IMR-90 (cell line): ENCODE measurements at regions not wholly inside any gene's neighbourhood (a gene's known extent, or its start where the extent isn't known, plus 50 kb on each side); places are given as distances from the start of the nearest gene placed in this dataset.

Source experiments
- ATAC-seq: fragments of 200-7000 bp; cut with Tn5 transposase; 2 replicates; pipeline ENCODE4 v1.9.1; 2020; ENCODE audit warnings: low read depth, mild to moderate bottlenecking, moderate library complexity
- BruUV-seq: library from RNA; stranded (reverse); fragments of 400-500 nt; replicated peaks from 2 replicates; lab custom pipeline; 2021; lab: Mats Ljungman, UMichigan
- CTCF ChIA-PET: fragments of 300-600 bp; formaldehyde crosslinking; extraction: SDS; loops from one replicate; lab custom pipeline; 2021; ENCODE audit warnings: antibody characterized with exemption; lab: Yijun Ruan, JAX
- POLR2A ChIA-PET: fragments of 300-600 bp; sonication (Branson Sonifier 250); formaldehyde crosslinking; loops from one replicate; lab custom pipeline; 2022; ENCODE audit warnings: antibody characterized with exemption; ENCODE audit not compliant: unreplicated experiment; lab: Charles Lee
- DNase-seq: peaks from one replicate; pipeline ENCODE4 v3.0.0; 2013
- H2AFZ ChIP-seq: replicated peaks from 2 replicates; pipeline ENCODE3; 2013; ENCODE audit warnings: low read length, mild to moderate bottlenecking; ENCODE audit not compliant: poor library complexity
- H2AK5ac ChIP-seq: 2 replicates; pipeline ENCODE4 v1.6.1; 2013; ENCODE audit warnings: low read depth, low read length, inconsistent platforms
- H2AK9ac ChIP-seq: replicated peaks from 2 replicates; pipeline ENCODE3; 2013; ENCODE audit warnings: mild to moderate bottlenecking, low read depth, low read length, moderate library complexity; ENCODE audit not compliant: poor library complexity
- H2BK120ac ChIP-seq: 2 replicates; pipeline ENCODE4 v1.6.1; 2013; ENCODE audit warnings: low read depth, low read length, inconsistent platforms
- H2BK15ac ChIP-seq: 3 replicates; pipeline ENCODE4 v1.6.1; 2013; ENCODE audit warnings: low read depth, low read length, inconsistent platforms
- H2BK20ac ChIP-seq: 2 replicates; pipeline ENCODE4 v1.6.1; 2013; ENCODE audit warnings: low read depth, mild to moderate bottlenecking, inconsistent platforms, low read length, moderate library complexity
- H2BK5ac ChIP-seq: 2 replicates; pipeline ENCODE4 v1.6.1; 2013; ENCODE audit warnings: mild to moderate bottlenecking, low read depth, low read length, inconsistent platforms; ENCODE audit not compliant: poor library complexity, severe bottlenecking
- H3K14ac ChIP-seq: replicated peaks from 2 replicates; pipeline ENCODE4 v1.6.1; 2013; ENCODE audit warnings: low read depth, low read length, inconsistent platforms
- H3K18ac ChIP-seq: 2 replicates; pipeline ENCODE4 v1.6.1; 2013; ENCODE audit warnings: low read depth, low read length, control low read depth
- H3K23ac ChIP-seq: 2 replicates; pipeline ENCODE4 v1.6.1; 2013; ENCODE audit warnings: low read depth, low read length, inconsistent platforms
- H3K27ac ChIP-seq: 2 replicates; pipeline ENCODE4 v1.5.1; 2013; ENCODE audit warnings: mild to moderate bottlenecking, control low read depth, low read length; ENCODE audit not compliant: insufficient read depth
- H3K27me3 ChIP-seq: 2 replicates; pipeline ENCODE4 v1.6.1; 2013; ENCODE audit warnings: low read length; ENCODE audit not compliant: control insufficient read depth, insufficient read depth
- H3K36me3 ChIP-seq: 2 replicates; pipeline ENCODE4 v1.6.1; 2013; ENCODE audit warnings: low read length, mixed read lengths; ENCODE audit not compliant: control insufficient read depth, insufficient read depth
- H3K4ac ChIP-seq: 2 replicates; pipeline ENCODE4 v1.6.1; 2013; ENCODE audit warnings: low read depth, low read length, inconsistent platforms
- H3K4me1 ChIP-seq: 2 replicates; pipeline ENCODE4 v1.6.1; 2013; ENCODE audit warnings: low read length, mixed read lengths; ENCODE audit not compliant: control insufficient read depth, insufficient read depth
- H3K4me2 ChIP-seq: 2 replicates; pipeline ENCODE4 v1.6.1; 2013; ENCODE audit warnings: low read depth, mild to moderate bottlenecking, control low read depth, low read length, moderate library complexity
- H3K4me3 ChIP-seq: 2 replicates; pipeline ENCODE4 v1.5.1; 2013; ENCODE audit warnings: low read depth, mild to moderate bottlenecking, control low read depth, low read length, moderate library complexity; ENCODE audit not compliant: insufficient read depth
- H3K56ac ChIP-seq: 2 replicates; pipeline ENCODE4 v1.6.1; 2013; ENCODE audit warnings: low read length, inconsistent platforms; ENCODE audit not compliant: insufficient read depth; ENCODE audit errors: extremely low read depth
- H3K79me1 ChIP-seq, 2 experiments: 2 replicates each; pipeline ENCODE4 v1.6.1; 2013; ENCODE audit warnings: low read length in 2 of 2, inconsistent platforms in 1 of 2, low read depth in 1 of 2
- H3K9ac ChIP-seq: 2 replicates; pipeline ENCODE4 v1.6.1; 2013; ENCODE audit warnings: low read depth, low read length, control low read depth
- H3K9me1 ChIP-seq: 2 replicates; pipeline ENCODE4 v1.6.1; 2013; ENCODE audit warnings: low read length, inconsistent platforms; ENCODE audit not compliant: insufficient read depth
- H3K9me3 ChIP-seq: 2 replicates; pipeline ENCODE4 v1.6.1; 2013; ENCODE audit warnings: low read length; ENCODE audit not compliant: control insufficient read depth, insufficient read depth
- H4K20me1 ChIP-seq: 2 replicates; pipeline ENCODE4 v1.6.1; 2013; ENCODE audit warnings: low read length, inconsistent platforms; ENCODE audit not compliant: insufficient read depth
- H4K5ac ChIP-seq: 2 replicates; pipeline ENCODE4 v1.6.1; 2013; ENCODE audit warnings: mild to moderate bottlenecking, low read depth, low read length, control low read depth
- H4K8ac ChIP-seq, 2 experiments: 2 replicates each; pipeline ENCODE4 v1.6.1; 2013; ENCODE audit warnings: low read depth in 2 of 2, low read length in 2 of 2, control low read depth in 1 of 2, inconsistent platforms in 1 of 2
- H4K91ac ChIP-seq: 2 replicates; pipeline ENCODE4 v1.6.1; 2013; ENCODE audit warnings: low read depth, low read length, inconsistent platforms; ENCODE audit not compliant: insufficient read depth
- BHLHE40 ChIP-seq: fragments of 150-350 bp; IDR thresholded peaks from 2 replicates; pipeline ENCODE4 v1.6.1; 2016; ENCODE audit warnings: mild to moderate bottlenecking, low read depth, low read length
- CEBPB ChIP-seq: IDR thresholded peaks from 2 replicates; pipeline ENCODE4 v1.6.1; 2012; ENCODE audit warnings: low read depth, low read length, improper control_type of control experiment
- CHD1 ChIP-seq: IDR thresholded peaks from 2 replicates; pipeline ENCODE4 v1.6.1; 2012; ENCODE audit warnings: low read depth, low read length, improper control_type of control experiment
- FOS ChIP-seq: fragments of 150-350 bp; IDR thresholded peaks from 2 replicates; pipeline ENCODE4 v1.6.1; 2016; ENCODE audit warnings: low read depth, low read length
- MAZ ChIP-seq: IDR thresholded peaks from 2 replicates; pipeline ENCODE4 v1.6.1; 2012; ENCODE audit warnings: low read depth, mild to moderate bottlenecking, low read length, improper control_type of control experiment, moderate library complexity, borderline replicate concordance
- MXI1 ChIP-seq: IDR thresholded peaks from 2 replicates; pipeline ENCODE4 v1.6.1; 2012; ENCODE audit warnings: low read depth, mild to moderate bottlenecking, low read length, moderate library complexity, borderline replicate concordance
- NFE2L2 ChIP-seq: fragments of 150-350 bp; IDR thresholded peaks from 2 replicates; pipeline ENCODE4 v1.6.1; 2016; ENCODE audit warnings: low read depth, mild to moderate bottlenecking, low read length
- RAD21 ChIP-seq: IDR thresholded peaks from 2 replicates; pipeline ENCODE4 v1.6.1; 2012; ENCODE audit warnings: low read length, improper control_type of control experiment
- RCOR1 ChIP-seq: IDR thresholded peaks from 2 replicates; pipeline ENCODE4 v1.6.1; 2012; ENCODE audit warnings: mild to moderate bottlenecking, low read length, improper control_type of control experiment; ENCODE audit not compliant: insufficient replicate concordance
- RFX5 ChIP-seq: IDR thresholded peaks from 2 replicates; pipeline ENCODE4 v1.8.0; 2012; ENCODE audit warnings: low read depth, mild to moderate bottlenecking, low read length, moderate library complexity
- SMC3 ChIP-seq: fragments of 150-350 bp; IDR thresholded peaks from 2 replicates; pipeline ENCODE4 v1.6.1; 2016; ENCODE audit warnings: low read depth, mild to moderate bottlenecking, antibody characterized with exemption, low read length, moderate library complexity
- USF2 ChIP-seq: fragments of 150-350 bp; IDR thresholded peaks from 2 replicates; pipeline ENCODE4 v1.6.1; 2017; ENCODE audit warnings: mild to moderate bottlenecking, antibody characterized with exemption, low read length, low read depth
- whole genome bisulfite sequencing, 2 experiments: methylation state at CpG; one replicate each; pipeline versions ENCODE4 v1.1.5 to v1.1.7; 2013; ENCODE audit warnings: missing lambda C conversion rate in 2 of 2; ENCODE audit not compliant: insufficient read length in 1 of 2; ENCODE audit errors: extremely low coverage in 2 of 2; 5-methylcytosine and 5-hydroxymethylcytosine counted together
- dilution Hi-C: fragments of 300-500 bp; cut with HindIII; formaldehyde crosslinking; loops from one replicate; pipeline ENCODE4 v1.14.3; 2018; ENCODE audit warnings: low sequenced_read_pairs; ENCODE audit not compliant: unreplicated experiment
- in situ Hi-C: fragments of 300-500 bp; cut with MboI; formaldehyde crosslinking; loops from 3 replicates; pipeline ENCODE4 v1.14.3; 2019; ENCODE audit warnings: low sequenced_read_pairs, inconsistent platforms, mixed read lengths
- intact Hi-C: fragments of 100-400 bp; cut with micrococcal nuclease; formaldehyde crosslinking; loops from 2 replicates; pipeline ENCODE4 v1.10.0; 2022
- TF ChIP-seq, protein P1 (sequence below): fragments of 150-350 bp; IDR thresholded peaks from 2 replicates; pipeline ENCODE4 v1.6.1; 2016; ENCODE audit warnings: low read depth, mild to moderate bottlenecking, low read length, moderate library complexity, borderline replicate concordance
- TF ChIP-seq, protein P2 (sequence below): conservative IDR thresholded peaks from 2 replicates; pipeline ENCODE4 v1.5.1; 2012; ENCODE audit warnings: mild to moderate bottlenecking, low read depth, low read length, improper control_type of control experiment

DNA sequence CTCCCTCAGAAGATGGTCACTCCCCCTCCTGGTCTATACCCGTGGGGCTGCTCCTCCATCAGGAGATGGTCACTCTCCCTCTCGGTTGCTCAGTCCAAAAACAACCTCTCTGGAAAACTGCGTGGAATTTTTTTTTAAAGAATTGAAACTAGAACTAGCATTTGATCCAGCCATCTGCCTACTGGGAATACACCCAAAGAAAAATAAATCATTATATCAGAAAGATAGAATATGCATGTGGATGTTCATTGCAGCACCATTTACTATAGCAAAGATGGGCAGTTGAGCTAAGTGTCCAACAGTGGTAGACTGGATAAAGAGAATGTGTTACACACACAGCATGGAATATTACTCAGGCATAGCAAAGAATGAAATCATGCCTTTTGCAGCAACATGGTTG lies 75.7 kb upstream of the B3GAT1 start:
- dilution Hi-C loops, result no loop called here
- 40% methylated on average over 1 of the region's 3 CpGs; no CpG with 5 or more reads in 1 of the 2 experiments for WGBS, 2 experiments

More for the DNA sequence above, 75.7 kb upstream of the B3GAT1 start:
- CTCF ChIA-PET, result no interaction called here
- BruUV-seq, result no TSS peak
- no peak overlapping the region for H2BK20ac ChIP-seq
- H3K27me3 ChIP-seq, result no peaks in the 10 kb centered on the region
- no peak overlapping the region for H3K4ac ChIP-seq
- H2AFZ ChIP-seq, result no peak overlapping the region
- DNase-seq (no peak), ATAC-seq (no peak)
- no peak overlapping the region for H3K14ac ChIP-seq
- no peak overlapping the region for H3K9ac ChIP-seq
- no peak overlapping the region for H2BK120ac ChIP-seq
- H2BK15ac ChIP-seq, result no peak overlapping the region
- no peaks in the 10 kb centered on the region for H3K9me1 ChIP-seq
- H3K9me3 ChIP-seq, result peaks cover 46% of the 10 kb centered on the region
- no peak overlapping the region for H3K56ac ChIP-seq
- no peak for TF ChIP-seq BHLHE40
- TF ChIP-seq CEBPB, result no peak
- TF ChIP-seq, protein P1, sequence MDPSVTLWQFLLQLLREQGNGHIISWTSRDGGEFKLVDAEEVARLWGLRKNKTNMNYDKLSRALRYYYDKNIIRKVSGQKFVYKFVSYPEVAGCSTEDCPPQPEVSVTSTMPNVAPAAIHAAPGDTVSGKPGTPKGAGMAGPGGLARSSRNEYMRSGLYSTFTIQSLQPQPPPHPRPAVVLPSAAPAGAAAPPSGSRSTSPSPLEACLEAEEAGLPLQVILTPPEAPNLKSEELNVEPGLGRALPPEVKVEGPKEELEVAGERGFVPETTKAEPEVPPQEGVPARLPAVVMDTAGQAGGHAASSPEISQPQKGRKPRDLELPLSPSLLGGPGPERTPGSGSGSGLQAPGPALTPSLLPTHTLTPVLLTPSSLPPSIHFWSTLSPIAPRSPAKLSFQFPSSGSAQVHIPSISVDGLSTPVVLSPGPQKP, result no peak
- no peak for TF ChIP-seq RAD21
- no peak for TF ChIP-seq MAZ
- TF ChIP-seq CHD1, result no peak
- no peak for TF ChIP-seq SMC3
- no peak for TF ChIP-seq NFE2L2
- no peak for TF ChIP-seq MXI1
- no peak for TF ChIP-seq USF2
- TF ChIP-seq, protein P2, sequence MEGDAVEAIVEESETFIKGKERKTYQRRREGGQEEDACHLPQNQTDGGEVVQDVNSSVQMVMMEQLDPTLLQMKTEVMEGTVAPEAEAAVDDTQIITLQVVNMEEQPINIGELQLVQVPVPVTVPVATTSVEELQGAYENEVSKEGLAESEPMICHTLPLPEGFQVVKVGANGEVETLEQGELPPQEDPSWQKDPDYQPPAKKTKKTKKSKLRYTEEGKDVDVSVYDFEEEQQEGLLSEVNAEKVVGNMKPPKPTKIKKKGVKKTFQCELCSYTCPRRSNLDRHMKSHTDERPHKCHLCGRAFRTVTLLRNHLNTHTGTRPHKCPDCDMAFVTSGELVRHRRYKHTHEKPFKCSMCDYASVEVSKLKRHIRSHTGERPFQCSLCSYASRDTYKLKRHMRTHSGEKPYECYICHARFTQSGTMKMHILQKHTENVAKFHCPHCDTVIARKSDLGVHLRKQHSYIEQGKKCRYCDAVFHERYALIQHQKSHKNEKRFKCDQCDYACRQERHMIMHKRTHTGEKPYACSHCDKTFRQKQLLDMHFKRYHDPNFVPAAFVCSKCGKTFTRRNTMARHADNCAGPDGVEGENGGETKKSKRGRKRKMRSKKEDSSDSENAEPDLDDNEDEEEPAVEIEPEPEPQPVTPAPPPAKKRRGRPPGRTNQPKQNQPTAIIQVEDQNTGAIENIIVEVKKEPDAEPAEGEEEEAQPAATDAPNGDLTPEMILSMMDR, result no peak
- no peak for TF ChIP-seq RFX5
- no peak for TF ChIP-seq RCOR1
- no peak for TF ChIP-seq FOS
- H4K91ac ChIP-seq, result no peak overlapping the region
- POLR2A ChIA-PET, result no interaction called here
- no peak overlapping the region for H3K23ac ChIP-seq
- no peaks in the 10 kb centered on the region for H3K79me1 ChIP-seq
- intact Hi-C loops (no loop called here), in situ Hi-C loops (no loop called here)
- no peaks in the 10 kb centered on the region for H3K4me1 ChIP-seq
- no peak overlapping the region for H3K27ac ChIP-seq
- H2AK5ac ChIP-seq, result no peak overlapping the region
- no peak overlapping the region for H2BK5ac ChIP-seq
- H3K4me3 ChIP-seq, result no peak overlapping the region
- H4K8ac ChIP-seq, result no peak overlapping the region
- H3K4me2 ChIP-seq, result no peak overlapping the region
- no peak overlapping the region for H2AK9ac ChIP-seq
- no peaks in the 10 kb centered on the region for H3K36me3 ChIP-seq
- no peak overlapping the region for H3K18ac ChIP-seq
- no peak overlapping the region for H4K5ac ChIP-seq
- no peaks in the 10 kb centered on the region for H4K20me1 ChIP-seq
